HG02642 (cell line): ENCODE measurements at regions not wholly inside any gene's neighbourhood (a gene's known extent, or its start where the extent isn't known, plus 50 kb on each side); places are given as distances from the start of the nearest gene placed in this dataset.
A peak's percentile ranks its signal among the peaks of the same experiment; 100 is the strongest.
"Not testable (repeated sequence)": the region's sequence is repeated elsewhere in the genome, so short reads cannot be mapped to it uniquely, and the experiment has no call there.

Source experiments
- ATAC-seq: cut with Tn5 transposase; IDR thresholded peaks from one replicate; pipeline ENCODE4 v1.9.1; 2021; ENCODE audit warnings: mild to moderate bottlenecking; ENCODE audit not compliant: unreplicated experiment, poor library complexity

- ATAC-seq: peak; percentile 78
Measured at GRCh38 chr16:10312784-10313724, 72.8 kb upstream of the ATF7IP2 start.

DNA sequence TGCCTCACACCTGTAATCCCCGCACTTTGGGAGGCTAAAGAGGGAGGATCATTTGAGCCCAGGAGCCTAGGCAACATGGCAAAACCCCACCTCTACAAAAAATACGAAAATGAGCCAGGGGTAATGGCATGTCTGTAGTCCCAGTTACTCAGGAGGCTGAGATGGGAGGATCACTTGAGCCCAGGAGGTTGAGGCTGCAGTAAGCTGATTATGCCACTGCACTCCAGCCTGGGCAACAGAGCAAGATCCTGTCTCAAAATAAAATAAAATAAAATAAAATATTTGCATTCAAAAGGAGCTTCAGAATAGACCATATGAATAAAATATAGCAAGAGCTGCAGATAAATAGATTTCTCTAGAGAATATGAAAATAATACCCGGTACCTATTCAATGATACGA, 71.5 kb upstream of the ATF7IP2 start:
- no peak for ATAC-seq

GRCh38 chr16:10314811-10315210, 71.0 kb upstream of the ATF7IP2 start:
- no peak for ATAC-seq

- ATAC-seq: no peak
Measured at GRCh38 chr16:10317425-10318001, 68.3 kb upstream of the ATF7IP2 start.

DNA sequence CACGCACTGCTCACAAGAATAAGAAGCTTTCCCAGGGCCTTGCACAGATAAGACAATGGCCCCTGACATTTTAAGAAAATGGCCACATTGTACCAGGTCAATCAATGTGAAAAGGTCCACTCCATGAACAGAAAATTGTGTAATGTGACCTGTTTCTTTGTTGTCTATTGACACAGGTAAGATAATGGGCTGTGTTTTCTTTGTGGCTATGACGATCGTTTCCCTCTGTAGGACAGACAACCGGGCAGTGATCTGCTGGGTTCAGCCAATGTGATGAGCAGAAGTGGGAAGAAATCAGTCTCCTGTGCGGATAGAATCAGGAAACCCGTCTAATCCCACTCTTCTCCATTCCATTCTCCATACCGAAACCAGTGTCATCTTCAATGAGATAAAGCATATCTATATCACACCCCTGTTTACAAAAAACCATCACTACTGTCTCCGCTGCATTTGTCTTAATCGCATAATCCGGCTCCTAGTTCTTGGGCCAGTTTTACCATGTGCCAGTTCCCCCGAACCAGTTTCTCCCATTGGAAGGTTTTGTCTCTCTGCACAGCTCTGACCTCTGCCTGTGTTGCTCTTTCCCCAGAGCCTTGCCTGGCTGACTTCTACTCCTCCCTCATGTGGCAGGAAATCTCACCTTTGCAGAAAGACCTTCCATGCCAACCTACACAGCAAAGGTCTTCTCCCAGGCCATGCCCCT, 66.9 kb upstream of the ATF7IP2 start:
- no peak for ATAC-seq

DNA sequence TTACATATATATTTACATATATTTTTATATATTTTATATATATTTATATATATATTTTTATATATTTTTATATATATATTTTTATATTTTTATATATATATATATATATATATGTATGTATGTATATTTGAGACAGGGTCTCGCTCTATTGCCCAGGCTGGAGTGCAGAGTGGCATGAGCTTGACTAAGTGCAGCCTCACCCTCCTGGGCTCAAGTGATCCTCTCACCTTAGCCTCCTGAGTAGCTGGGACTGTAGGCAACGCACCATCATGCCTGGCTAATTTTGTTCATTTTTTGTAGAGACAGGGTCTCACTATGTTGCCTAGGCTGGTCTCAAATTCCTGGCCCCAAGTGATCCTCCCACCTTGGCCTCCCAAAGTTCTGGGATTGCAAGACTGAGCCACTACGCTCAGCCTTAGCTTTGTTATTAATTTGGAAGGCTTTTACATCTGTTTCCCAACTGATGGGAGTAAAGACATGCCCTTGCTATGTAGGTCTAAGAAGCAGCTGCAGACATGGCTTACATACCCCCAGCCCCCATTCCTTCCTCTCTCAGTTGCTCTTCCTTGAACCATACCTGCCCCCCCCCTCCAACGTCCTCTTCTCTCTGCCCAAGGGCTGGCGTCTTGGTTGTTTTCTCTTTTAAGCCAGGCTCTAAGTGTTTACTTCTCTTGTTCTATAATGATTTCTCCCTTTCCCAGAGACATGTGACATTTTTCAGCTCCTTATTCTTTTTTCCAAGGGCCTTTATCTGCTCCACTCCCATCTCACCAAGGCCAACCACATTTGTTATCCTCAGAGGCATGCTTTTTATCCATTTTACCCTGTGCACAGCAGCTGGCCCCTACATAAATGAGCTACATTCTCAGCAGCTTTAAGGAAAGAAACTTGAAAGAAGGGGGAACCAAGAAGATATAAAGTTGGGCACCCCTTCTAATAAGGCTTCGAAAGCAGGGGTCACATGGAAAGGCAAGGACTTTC, 64.2 kb upstream of the ATF7IP2 start:
- ATAC-seq: no peak

DNA sequence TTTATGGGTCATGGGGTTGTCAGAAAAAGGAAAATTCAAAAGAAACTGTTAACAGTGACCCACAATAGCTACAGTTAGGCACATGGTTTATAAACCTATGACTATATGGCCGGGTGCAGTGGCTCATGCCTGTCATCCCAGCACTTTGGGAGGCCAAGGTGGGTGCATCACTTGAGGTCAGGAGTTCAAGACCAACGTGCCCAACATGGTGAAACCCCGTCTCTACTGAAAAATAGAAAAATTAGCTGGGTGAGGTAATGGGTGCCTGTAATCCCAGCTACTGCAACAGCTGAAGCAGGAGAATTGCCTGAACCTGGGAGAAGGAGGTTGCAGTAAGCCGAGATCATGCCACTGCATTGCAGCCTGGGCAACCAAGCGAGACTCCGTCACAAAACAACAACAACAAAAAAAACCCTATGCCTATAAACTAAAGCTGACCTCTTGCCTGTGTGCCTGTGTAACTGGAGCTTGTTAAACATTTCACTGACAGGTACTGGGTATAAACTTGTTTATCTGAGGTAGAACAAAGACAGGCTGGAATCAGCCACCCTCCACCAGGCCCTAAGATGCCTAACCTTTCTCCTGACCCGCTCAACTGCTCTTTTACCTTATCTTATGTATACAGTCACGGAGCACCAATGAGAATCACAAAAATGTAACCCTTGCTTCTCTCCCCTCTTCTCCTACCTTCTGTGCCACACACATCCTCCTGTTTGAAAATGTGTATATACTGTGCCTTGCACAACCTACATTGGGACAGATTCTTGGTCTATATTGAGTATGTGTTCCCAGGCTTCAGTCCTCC, 62.9 kb upstream of the ATF7IP2 start:
- ATAC-seq: no peak

- no peak for ATAC-seq
Measured at GRCh38 chr16:10323528-10323869, 62.4 kb upstream of the ATF7IP2 start.

DNA sequence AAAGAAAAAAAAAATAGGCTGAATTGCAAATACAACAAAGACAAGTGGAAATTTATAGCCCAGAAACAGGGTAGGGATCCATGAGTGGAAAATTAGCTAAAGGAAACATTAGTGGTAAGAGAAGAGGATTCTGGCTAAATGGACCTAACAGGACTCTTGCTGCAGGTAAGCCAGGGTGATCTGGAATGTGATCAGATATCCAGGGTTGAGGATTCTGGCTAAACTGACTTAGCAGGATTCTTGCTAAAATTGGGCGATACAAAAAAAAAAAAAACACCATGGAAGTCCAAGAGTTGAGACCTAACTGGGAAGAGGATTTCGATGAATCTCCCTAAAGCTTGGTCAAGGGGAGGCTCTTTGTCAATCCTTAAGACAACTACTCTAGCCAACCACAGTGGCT, 61.7 kb upstream of the ATF7IP2 start:
- ATAC-seq: no peak

- ATAC-seq: no peak
Measured at GRCh38 chr16:10325783-10326543, 59.9 kb upstream of the ATF7IP2 start.

- ATAC-seq: no peak
Measured at GRCh38 chr16:10326647-10327046, 59.2 kb upstream of the ATF7IP2 start.

DNA sequence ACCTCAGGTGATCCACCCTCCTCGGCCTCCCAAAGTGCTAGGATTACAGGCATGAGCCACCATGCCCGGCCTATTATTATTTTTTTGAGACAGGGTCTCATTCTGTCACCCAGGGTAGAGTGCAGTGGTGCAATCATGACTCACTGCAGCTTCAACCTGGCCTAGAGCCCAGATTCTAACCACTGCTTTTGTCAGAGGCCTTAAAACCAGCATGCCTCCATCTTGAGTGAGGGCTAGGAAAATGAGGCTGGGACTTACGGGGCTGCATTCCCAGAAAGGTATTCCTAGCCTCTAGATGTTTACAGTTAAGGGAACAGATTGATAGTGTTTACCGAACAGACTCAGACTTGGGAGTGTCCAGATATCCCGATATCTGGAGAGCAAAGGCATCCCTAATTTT, 57.6 kb upstream of the ATF7IP2 start:
- not testable (repeated sequence) for ATAC-seq

DNA sequence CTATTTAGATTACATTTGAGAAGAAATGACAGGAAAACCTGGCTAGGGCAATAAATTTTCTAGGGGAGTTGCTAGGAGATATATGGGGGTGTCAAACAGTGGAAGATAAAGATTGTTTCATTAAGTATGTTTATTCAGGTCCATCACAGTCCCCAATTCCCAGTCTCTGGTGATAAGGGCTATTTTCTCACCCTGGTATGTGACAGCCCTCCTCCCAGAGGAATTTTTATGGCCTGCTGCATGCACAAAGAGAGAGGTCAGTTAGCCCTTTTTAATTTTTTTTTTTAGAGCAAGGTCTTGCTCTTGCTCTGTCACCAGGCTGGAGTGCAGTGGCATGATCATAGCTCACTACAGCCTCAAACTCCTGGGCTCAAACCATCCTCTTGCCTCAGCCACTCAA, 53.6 kb upstream of the ATF7IP2 start:
- no peak for ATAC-seq

DNA sequence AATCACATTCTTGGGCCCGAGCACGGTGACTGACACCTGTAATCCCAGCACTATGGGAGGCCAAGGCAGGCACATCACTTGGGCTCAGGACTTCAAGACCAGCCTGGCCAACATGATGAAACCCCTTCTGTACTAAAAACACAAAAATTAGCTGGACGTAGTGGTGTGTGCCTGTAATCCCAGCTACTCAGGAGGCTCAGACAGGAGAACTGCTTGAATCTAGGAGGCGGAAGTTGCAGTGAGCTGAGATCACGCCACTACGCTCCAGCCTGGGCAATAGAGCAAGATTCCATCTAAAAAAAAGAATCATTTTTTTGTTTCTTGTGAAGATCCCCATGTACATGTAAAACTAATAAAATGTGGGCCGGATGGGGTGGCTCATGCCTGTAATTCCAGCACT, 53.1 kb upstream of the ATF7IP2 start:
- ATAC-seq: no peak

DNA sequence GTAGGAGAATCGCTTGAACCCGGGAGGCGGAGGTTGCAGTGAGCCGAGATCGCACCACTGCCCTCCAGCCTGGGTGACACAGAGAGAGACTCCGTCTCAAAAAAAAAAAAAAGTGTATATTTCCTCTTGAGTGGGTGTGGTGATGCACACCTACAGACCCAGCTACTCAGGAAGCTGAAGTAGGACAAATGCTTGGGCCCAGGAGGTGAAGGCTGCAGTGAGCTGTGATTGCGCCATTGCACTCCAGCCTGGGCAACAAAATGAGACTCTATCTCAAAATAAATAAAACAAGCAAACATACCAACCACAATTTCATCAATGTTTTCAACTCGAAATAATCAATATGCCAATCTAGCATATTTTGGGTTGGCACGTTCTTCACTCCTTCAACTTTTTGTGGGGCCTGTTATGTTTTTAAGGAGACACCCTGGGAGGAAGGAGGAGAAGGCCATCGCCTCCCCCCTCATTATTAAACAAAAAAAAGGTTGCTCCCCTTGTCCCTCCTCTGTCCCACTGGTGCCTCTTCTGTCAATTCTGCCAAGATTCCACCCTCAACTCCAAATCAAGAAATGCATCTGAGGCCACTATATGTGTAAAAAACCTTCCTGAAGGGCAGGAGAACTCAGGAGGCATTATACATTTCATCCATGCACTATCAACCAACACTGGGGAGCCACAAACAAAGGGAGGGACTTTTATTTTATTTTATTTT, 52.4 kb upstream of the ATF7IP2 start:
- ATAC-seq: no peak

DNA sequence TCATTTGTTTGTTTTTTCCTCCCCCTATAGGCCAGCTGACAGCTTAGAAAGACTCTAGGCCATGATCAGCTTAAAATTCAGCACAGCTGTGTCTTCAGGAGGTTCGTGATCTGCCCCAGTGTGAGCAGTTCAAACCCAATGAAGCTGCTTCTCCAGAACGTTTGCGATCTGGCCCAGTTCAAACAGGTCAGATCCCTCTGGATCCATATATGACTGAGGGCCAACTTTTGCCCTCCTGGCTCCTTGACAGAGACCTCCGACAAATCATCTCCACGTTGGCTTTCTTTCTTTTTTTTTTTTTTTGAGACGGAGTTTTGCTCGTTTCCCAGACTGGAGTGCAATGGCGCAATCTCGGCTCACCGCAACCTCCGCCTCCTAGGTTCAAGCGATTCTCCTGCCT, 50.2 kb upstream of the ATF7IP2 start:
- ATAC-seq: no peak
